Chondrocyte (in vitro differentiated cells): ENCODE measurements at regions not wholly inside any gene's neighbourhood (a gene's known extent, or its start where the extent isn't known, plus 50 kb on each side); places are given as distances from the start of the nearest gene placed in this dataset.

Source experiments
- DNase-seq: peaks from one replicate; pipeline ENCODE4 v3.0.0; 2021; ENCODE audit warnings: mixed read lengths, low spot score
- H3K27ac Mint-ChIP-seq: one replicate; pipeline ENCODE4 v1.8.0; 2021; ENCODE audit warnings: mild to moderate bottlenecking, moderate library complexity, mixed read lengths; ENCODE audit not compliant: unreplicated experiment
- H3K27me3 Mint-ChIP-seq: 2 replicates; pipeline ENCODE4 v1.8.0; 2021; ENCODE audit warnings: low read depth, mixed read lengths
- H3K36me3 Mint-ChIP-seq: 2 replicates; pipeline ENCODE4 v1.8.0; 2021; ENCODE audit warnings: low read depth, mixed read lengths
- H3K4me1 Mint-ChIP-seq: 2 replicates; pipeline ENCODE4 v1.8.0; 2021; ENCODE audit warnings: low read depth, mild to moderate bottlenecking, mixed read lengths
- H3K4me3 Mint-ChIP-seq: one replicate; pipeline ENCODE4 v1.8.0; 2021; ENCODE audit warnings: mild to moderate bottlenecking, moderate library complexity, mixed read lengths; ENCODE audit not compliant: unreplicated experiment
- H3K9me3 Mint-ChIP-seq: 2 replicates; pipeline ENCODE4 v1.8.0; 2021; ENCODE audit warnings: low read depth, mixed read lengths
- CTCF ChIP-seq: fragments of 200-600 bp; sonication (generic); IDR thresholded peaks from 2 replicates; pipeline ENCODE4 v1.5.0; 2021; ENCODE audit warnings: antibody characterized with exemption, mild to moderate bottlenecking, moderate library complexity

GRCh38 chr3:110903771-110904519 lies 167.7 kb upstream of the NECTIN3 start:
- Mint-ChIP-seq H3K4me1 (peaks cover 28% of the 10 kb centered on the region), H3K36me3 (peaks cover 3% of the 10 kb centered on the region), H3K27ac (no peak overlapping the region), H3K4me3 (no peak overlapping the region), H3K9me3 (peaks cover under 1% of the 10 kb centered on the region), H3K27me3 (no peaks in the 10 kb centered on the region)
- no peak for DNase-seq
- no peak for TF ChIP-seq CTCF

- Mint-ChIP-seq H3K36me3 (peaks cover 2% of the 10 kb centered on the region), H3K4me1 (peaks cover 27% of the 10 kb centered on the region), H3K27me3 (no peaks in the 10 kb centered on the region), H3K4me3 (no peak overlapping the region), H3K27ac (peak overlapping the region; percentile 52), H3K9me3 (no peaks in the 10 kb centered on the region)
- DNase-seq = no peak
- no peak for TF ChIP-seq CTCF
Observed at GRCh38 chr3:110904520-110904890, 167.1 kb upstream of the NECTIN3 start.

DNA sequence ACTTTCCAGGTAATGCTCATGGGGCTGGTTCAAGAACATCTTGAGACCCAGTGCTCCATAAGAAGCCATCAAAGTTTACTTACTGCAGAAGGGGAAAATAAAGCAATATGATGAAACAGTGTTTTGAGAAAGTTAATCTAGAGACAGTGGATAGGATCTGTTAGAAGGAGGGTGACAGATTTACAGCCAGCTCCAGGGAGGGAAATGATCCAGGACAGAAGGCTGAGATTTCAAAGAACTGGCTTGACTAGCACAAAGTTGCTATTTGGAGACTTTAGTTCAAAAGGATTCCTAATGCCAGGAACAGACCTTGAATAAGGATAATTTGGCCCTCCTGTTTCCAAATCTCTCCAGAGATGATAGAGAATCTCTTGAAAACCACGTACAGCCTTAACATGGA lies 166.5 kb upstream of the NECTIN3 start:
- no peak for TF ChIP-seq CTCF
- Mint-ChIP-seq H3K4me3 (no peak overlapping the region), H3K27me3 (no peaks in the 10 kb centered on the region), H3K27ac (peak overlapping the region; percentile 52), H3K4me1 (peaks cover 31% of the 10 kb centered on the region), H3K9me3 (no peaks in the 10 kb centered on the region), H3K36me3 (peaks cover 2% of the 10 kb centered on the region)
- no peak for DNase-seq

DNA sequence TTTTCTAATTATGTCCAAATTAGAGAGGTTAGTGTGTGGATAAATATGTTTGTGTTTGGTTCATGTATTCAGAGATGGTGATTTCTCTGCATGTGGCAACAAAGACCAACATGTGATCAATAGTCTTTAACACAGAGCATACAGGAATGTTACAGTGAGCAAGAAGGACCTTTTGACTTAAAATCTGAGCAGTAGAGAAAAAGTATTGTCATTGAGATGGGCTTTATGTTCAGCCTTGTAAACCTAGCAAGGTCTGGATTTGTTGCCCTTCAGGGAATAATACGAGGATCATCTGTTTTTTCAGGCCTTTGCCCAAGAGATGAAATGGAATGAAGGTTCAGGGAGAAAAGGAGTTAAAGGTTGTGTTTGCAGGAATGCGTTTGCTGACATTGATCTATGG lies 161.8 kb upstream of the NECTIN3 start:
- TF ChIP-seq CTCF = no peak
- Mint-ChIP-seq H3K27ac (no peak overlapping the region), H3K4me3 (no peak overlapping the region), H3K4me1 (peaks cover 18% of the 10 kb centered on the region), H3K27me3 (no peaks in the 10 kb centered on the region), H3K9me3 (peaks cover 4% of the 10 kb centered on the region), H3K36me3 (peaks cover 4% of the 10 kb centered on the region)
- no peak for DNase-seq

- no peak overlapping the region for H3K4me3 Mint-ChIP-seq
Observed at GRCh38 chr3:110910346-110910955, 161.2 kb upstream of the NECTIN3 start.

More at GRCh38 chr3:110910346-110910955, 161.2 kb upstream of the NECTIN3 start:
- Mint-ChIP-seq H3K9me3 (peaks cover 4% of the 10 kb centered on the region), H3K27me3 (no peaks in the 10 kb centered on the region), H3K4me1 (peaks cover 16% of the 10 kb centered on the region), H3K36me3 (peaks cover 2% of the 10 kb centered on the region), H3K27ac (no peak overlapping the region)
- TF ChIP-seq CTCF = no peak
- no peak for DNase-seq
